ENCODE measurements at regions not wholly inside any gene's neighbourhood (a gene's known extent, or its start where the extent isn't known, plus 50 kb on each side); places are given as distances from the start of the nearest gene placed in this dataset.
"Not testable (repeated sequence)": the region's sequence is repeated elsewhere in the genome, so short reads cannot be mapped to it uniquely, and the experiment has no call there.

- DNase-seq (ENCODE audit: low read depth, low spot score), result no peak
Observed at GRCh38 chr2:215862351-215862771, 151.0 kb downstream of the MREG start.

DNA sequence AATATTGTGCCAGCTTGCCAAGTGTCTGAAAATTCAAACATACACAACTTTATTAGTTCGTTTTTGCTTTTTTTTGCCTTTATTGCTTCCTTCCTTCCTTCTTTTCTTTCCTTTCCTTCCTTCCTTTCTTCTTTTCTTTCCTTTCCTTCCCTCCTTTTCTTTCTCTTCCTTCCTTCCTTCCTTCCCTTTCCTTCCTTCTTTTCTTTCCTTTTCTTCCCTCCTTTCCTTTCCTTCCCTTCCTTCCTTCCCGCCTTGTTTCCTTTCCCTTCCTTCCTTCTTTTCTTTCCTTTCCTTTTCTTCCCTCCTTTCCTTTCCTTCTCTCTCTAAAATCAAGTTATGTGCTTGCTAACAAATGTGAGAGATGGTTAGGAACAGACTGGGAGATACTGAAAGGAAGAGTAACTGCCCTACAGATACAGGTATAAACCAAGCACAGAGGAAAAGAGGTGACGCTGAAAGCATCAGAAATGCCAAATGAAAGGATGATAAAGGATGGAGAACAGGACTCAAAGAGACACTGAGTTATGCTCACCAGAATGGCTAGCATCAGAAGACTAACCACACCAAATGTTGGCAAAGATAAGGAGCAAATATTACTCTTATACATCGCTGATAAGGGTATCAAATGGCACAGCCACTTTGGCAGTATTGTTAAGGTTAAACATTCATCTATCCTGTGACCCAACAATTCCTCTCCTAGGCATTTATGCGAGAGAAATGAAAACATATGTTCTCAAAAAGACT is 151.6 kb downstream of the MREG start:
- DNase-seq (ENCODE audit: low read depth, low spot score), result no peak

- DNase-seq (ENCODE audit: low read depth, low spot score), result no peak
Observed at GRCh38 chr2:215856080-215856479, 157.3 kb downstream of the MREG start.

GRCh38 chr2:215855308-215855707 is 158.0 kb downstream of the MREG start:
- not testable (repeated sequence) for DNase-seq (ENCODE audit: low read depth, low spot score)

DNA sequence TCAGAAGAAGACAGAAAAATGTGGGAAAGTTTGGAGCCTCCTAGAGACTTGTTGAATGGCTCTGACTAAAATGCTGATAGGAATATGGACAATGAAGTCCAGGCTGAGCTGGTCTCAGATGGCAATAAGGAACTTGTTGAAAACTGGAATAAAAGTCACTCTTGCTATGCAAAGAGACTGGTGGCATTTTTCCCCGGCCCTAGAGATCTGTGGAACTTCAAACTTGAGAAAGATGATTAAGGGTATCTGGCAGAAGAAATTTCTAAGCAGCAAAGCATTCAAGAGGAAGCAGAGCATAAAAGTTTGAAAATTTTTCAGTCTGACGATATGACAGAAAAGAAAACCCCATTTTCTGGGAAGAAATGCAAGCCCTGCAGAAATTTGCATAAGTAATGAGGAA is 159.3 kb downstream of the MREG start:
- DNase-seq (ENCODE audit: low read depth, low spot score), result no peak

GRCh38 chr2:215851696-215852095 is 161.7 kb downstream of the MREG start:
- DNase-seq (ENCODE audit: low read depth, low spot score), result no peak

DNA sequence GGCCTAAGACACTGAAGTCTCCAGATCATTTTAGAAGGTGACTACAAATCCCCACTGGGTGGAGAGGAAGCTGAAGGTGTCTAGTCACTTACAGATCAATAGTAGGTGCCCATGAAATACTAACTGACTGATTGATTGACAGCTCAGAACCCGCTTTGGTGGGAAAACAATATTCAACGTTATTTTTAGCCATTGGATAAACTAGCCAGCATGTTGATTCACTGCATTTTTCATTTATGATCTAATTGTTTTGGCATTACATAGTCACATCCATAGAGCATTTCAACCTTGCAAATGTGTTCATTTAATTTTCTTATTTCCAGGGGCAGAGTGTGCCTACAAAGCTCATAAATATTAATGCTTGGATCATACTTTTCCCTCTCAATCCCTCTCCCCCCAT is 162.3 kb downstream of the MREG start:
- DNase-seq (ENCODE audit: low read depth, low spot score), result no peak

DNA sequence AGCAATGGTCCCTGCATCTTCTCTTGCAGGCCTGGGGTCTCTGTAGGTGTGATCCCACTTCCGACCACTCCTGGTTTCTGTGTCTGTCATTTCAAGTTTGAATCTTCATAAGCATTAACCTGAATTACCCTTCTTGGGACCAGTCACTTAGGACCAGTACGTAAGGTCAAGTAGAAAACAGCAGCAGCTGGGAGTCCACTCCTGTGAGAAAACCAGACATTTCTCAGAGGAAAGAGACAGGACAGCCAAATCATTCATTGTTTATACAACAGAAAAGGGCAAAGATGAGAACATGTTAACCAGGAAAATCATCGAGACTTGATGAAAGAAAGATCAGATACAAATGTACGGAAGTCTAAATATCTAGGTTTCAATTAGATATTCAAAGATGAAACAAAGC is 163.0 kb downstream of the MREG start:
- no peak for DNase-seq (ENCODE audit: low read depth, low spot score)

DNA sequence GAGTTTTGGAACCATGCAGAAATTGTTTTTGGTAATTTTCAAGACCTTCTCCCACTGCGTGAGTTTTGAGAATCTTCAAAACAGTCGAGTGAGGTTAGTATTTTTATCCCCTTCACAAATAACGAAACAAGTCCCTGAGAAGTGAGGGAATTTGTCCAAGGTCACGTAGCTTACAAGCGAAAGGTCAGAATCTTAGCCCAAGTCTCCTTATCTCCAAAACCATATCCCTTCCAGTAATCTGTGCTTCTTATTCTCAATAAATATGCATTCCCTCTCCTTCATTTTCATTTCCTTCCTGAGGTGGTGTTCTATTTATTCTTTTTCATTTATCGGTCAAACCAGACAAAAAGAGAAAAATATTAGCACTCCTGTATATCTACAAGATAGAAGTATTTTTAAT is 163.6 kb downstream of the MREG start:
- DNase-seq (ENCODE audit: low read depth, low spot score), result no peak

- DNase-seq (ENCODE audit: low read depth, low spot score), result no peak
Observed at GRCh38 chr2:215848698-215849097, 164.7 kb downstream of the MREG start.

- no peak for DNase-seq (ENCODE audit: low read depth, low spot score)
Observed at GRCh38 chr2:215848146-215848545, 165.2 kb downstream of the MREG start.

DNA sequence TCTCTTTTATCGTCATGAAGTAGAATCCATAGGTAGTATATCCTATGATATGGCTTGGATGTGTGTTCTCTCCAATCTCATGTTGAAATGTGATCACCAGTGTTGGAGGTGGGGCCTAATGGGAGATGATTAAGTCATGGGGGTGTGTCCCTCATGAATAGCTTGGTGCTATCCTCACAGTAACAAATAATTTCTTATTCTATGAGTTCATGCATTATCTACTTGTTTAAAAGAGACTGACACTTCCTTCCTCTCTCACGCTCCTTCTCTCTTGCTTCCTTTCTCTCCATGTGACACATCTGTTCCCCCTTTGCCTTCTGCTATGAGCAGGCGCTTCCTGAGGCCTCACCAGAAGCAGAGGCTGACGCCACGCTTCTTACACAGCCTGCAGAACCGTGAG is 165.6 kb downstream of the MREG start:
- no peak for DNase-seq (ENCODE audit: low read depth, low spot score)

- DNase-seq (ENCODE audit: low read depth, low spot score), result no peak
Observed at GRCh38 chr2:215847056-215847455, 166.3 kb downstream of the MREG start.

DNA sequence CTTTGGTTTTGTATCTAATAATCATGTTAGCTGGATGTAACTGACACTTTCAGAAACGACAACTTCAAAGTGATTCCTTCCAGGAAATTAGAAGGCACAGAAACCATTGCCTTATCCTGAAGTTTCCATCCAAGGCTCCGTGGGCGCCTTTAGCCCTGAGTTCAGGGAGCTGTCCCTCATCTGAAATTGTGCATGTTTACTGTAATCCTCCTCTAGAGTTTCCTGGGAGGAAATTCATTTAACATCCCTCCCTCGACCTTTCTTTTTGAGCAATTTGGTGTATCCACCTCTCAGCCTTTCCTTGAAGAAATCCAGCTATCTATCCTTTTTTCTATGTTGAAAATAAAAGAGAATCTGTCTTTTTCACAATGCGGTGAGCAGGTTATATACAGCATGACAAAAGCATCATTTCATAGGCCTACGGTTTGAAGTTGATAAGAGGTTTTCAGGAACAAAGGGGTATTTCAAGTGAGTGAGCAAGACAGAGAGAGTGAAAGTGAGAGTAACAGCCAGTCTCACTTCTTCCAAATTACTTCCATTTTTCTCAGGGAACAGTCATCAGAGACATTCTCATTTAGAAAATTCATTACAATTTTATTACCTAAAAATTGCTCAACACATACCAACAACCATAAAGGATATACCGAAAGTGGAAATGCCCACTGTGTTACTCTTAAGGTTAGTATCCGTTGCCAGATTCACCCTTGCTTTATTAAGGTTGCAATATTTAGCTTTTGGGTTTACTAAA is 167.3 kb downstream of the MREG start:
- no peak for DNase-seq (ENCODE audit: low read depth, low spot score)

DNA sequence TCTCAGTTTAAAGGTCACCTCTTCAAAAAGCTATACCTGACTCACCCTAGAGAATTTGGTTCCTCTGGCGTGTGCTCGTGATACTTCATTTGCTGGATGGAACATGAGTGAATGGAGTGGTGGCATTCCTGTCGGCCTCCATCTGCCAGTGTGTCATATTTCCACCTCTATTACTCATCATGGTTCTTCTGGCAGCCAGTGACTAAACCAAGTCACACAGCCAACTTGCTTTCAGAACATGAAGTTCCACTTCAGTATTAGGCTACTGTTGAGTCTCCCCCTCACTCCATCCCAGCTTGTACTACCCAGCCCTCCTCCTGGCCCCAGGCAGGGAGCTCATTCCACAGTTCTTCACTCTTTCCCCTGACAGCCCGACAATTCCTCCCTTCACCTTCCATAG is 169.8 kb downstream of the MREG start:
- no peak for DNase-seq (ENCODE audit: low read depth, low spot score)

DNA sequence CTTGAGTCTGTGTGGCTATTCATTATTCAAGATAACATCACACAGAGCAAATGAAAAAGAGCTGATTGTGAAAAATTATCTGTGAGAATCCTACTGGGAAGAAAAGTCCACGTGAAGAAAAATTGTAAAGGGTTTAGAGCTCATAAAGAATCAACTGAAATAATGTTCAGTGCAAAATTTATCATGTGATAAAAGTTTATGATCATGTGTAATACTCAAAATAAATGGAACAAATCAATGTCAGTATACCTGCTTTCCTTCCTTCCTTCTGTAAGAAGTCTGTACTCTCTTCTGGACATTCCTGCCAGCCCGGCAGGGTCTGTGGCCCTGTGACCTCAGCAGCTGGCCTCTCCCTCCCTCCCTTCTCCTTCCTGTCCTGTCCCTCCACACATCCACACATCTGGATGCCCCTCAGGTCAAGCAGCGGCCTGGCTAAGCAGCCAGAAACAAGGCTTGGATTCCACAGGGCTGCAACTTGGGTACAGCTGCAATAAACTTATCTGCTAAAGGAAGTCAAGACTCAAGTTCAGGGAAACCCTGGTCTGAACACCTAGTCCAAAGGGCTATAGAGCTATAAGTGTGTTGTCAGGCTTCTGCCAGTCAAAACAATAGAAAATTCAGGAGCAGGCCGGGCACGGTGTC is 172.1 kb downstream of the MREG start:
- DNase-seq (ENCODE audit: low read depth, low spot score), result no peak

- no peak for DNase-seq (ENCODE audit: low read depth, low spot score)
Observed at GRCh38 chr2:215839816-215840215, 173.5 kb downstream of the MREG start.

DNA sequence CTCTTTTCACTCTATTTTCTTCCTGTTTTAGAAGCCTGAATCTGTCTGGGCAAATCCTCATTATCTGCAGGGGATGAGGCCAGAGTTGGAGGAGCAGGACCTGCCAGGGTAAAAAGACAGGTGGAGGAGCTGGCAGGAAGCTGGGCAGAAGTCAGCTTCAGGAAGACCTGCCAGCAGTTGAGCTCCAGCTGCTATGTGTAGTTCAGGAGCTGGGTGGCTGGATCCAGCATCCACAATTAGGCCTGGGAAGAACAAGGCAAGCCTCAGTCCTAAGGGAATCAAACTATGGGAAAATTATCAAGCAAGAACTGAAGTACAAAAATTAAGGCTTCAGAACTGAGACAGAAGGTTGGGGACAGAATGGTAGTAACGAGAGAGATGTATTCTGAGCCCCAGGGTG is 174.0 kb downstream of the MREG start:
- DNase-seq (ENCODE audit: low read depth, low spot score), result no peak

- DNase-seq (ENCODE audit: low read depth, low spot score), result no peak
Observed at GRCh38 chr2:215836881-215837280, 176.5 kb downstream of the MREG start.

DNA sequence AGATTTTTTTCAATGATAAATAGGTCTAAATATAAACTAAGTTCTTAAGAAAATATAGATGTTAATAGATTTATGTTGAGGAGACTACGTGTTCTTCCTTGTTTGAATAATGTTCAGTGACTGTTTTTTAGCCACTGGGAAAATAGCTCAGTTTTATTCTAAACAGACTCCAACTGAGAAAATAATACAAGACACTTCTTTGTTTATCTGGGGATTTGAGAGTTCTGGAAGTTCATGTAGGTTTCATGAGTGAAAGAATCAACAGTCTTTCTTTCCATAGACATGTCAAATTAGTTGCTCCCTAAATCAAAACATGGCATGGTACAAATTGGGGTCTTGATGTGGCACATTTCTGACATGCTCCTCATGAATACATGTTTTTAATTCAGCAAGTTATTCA is 177.7 kb downstream of the MREG start:
- DNase-seq (ENCODE audit: low read depth, low spot score), result no peak

- no peak for DNase-seq (ENCODE audit: low read depth, low spot score)
Observed at GRCh38 chr2:215835231-215835630, 178.1 kb downstream of the MREG start.

DNA sequence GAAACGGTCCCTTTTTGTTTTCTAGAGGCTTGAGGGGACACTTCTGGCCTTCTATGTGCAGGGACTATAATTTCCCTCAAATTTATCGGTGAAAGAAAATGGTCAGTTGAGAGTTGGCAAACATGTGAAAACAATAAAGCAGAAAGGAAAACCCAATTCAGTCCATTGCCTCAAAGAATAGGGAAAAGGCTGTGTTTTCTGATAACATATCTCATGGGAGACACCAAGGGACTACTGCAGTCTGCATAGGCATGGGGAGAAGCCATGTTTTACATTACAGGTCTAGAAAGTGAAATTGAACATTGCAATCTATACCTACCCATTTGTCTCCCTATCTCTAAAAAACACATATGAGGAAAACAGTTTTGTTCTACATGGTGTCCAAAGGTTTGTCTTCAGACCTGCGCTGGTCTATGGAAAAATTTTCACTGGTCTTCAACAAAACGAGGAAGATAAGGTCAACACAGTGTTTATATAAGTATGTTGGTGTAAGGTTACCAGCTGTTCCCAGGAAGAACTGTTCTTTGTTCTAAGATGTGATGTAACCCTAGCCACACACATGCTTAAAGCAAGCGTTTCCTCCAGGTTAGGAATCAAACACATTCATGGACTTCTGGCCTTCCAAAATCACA is 179.7 kb downstream of the MREG start:
- no peak for DNase-seq (ENCODE audit: low read depth, low spot score)

Measured in smooth muscle cell of the brain vasculature (primary cell).